ENCODE measurements at regions not wholly inside any gene's neighbourhood (a gene's known extent, or its start where the extent isn't known, plus 50 kb on each side); places are given as distances from the start of the nearest gene placed in this dataset.

GRCh38 chr14:28536889-28537288, 229.7 kb upstream of the FOXG1 start:
- ATAC-seq (ENCODE audit: low read depth), result no peak
- POLR2A ChIA-PET, result no interaction called here

GRCh38 chr14:28542040-28542439, 224.5 kb upstream of the FOXG1 start:
- H3K4me1 ChIP-seq (ENCODE audit: control insufficient read depth in 2 of 2, insufficient read depth in 2 of 2, low read length in 2 of 2), result no peaks in the 10 kb centered on the region
- no peaks in the 10 kb centered on the region for H4K20me1 ChIP-seq (ENCODE audit: control insufficient read depth, insufficient read depth, low read length, poor library complexity, severe bottlenecking)
- TF ChIP-seq EZH2 (IDR thresholded peaks at IDR 0.05; ENCODE audit: borderline replicate concordance, insufficient read depth, low read depth, low read length, poor library complexity, severe bottlenecking) (no peak), CTCF (IDR thresholded peaks at IDR 0.05) (no peak)
- H3K27me3 ChIP-seq (replicated peaks in 1 of 4; ENCODE audit: control extremely low read depth in 1 of 4, control insufficient read depth in 3 of 4, insufficient read depth in 4 of 4, low read length in 3 of 4), result no peaks in the 10 kb centered on the region
- H3K9me3 ChIP-seq (ENCODE audit: control extremely low read depth in 1 of 3, control insufficient read depth in 2 of 3, insufficient read depth in 1 of 3, low read length in 2 of 3), result peaks cover 0 to 13% (median 3%) of the 10 kb centered on the region in 3 donors
- CTCF ChIA-PET, result no interaction called here
- no peak overlapping the region for H3K27ac ChIP-seq (ENCODE audit: low read length in 2 of 2)
- no peak overlapping the region for H3K9ac ChIP-seq (ENCODE audit: low read length)
- Mint-ChIP-seq H3K27me3 (no peaks in the 10 kb centered on the region), H3K4me3 (no peak overlapping the region), H3K9me3 (ENCODE audit: insufficient read depth) (peaks cover 2% of the 10 kb centered on the region), H3K27ac (no peak overlapping the region), H3K4me1 (no peaks in the 10 kb centered on the region)
- H3K4me2 ChIP-seq (replicated peaks; ENCODE audit: low read depth, low read length, poor library complexity, severe bottlenecking), result no peak overlapping the region
- DNase-seq, result no peak
- no peaks in the 10 kb centered on the region for H3K36me3 ChIP-seq (replicated peaks in 1 of 2; ENCODE audit: control extremely low read depth in 1 of 2, control insufficient read depth in 1 of 2, extremely low read depth in 1 of 2, insufficient read depth in 2 of 2, low read length in 1 of 2)
- no peaks in the 10 kb centered on the region for H3K79me2 ChIP-seq (ENCODE audit: control insufficient read depth, insufficient read depth, low read length)
- ATAC-seq (ENCODE audit: low read depth), result no peak
- H2AFZ ChIP-seq (ENCODE audit: insufficient read depth, low read depth, low read length, poor library complexity, severe bottlenecking), result no peak overlapping the region
- POLR2A ChIA-PET, result no interaction called here
- WGBS (ENCODE audit: insufficient coverage), result no CpG with 5 or more reads among the region's 2 CpGs
- intact Hi-C loops (cut with micrococcal nuclease), result no loop called here
- no peak overlapping the region for H3K4me3 ChIP-seq (ENCODE audit: control extremely low read depth in 1 of 5, extremely low read depth in 1 of 5, insufficient read depth in 1 of 5, low read depth in 2 of 5, low read length in 4 of 5)

More at GRCh38 chr14:28536889-28537288, 229.7 kb upstream of the FOXG1 start:
- intact Hi-C loops (cut with micrococcal nuclease), result no loop called here
- Histone ChIP-seq H3K4me3 (ENCODE audit: control extremely low read depth in 1 of 5, extremely low read depth in 1 of 5, insufficient read depth in 1 of 5, low read depth in 2 of 5, low read length in 4 of 5) (no peak overlapping the region), H3K27ac (ENCODE audit: low read length in 2 of 2) (no peak overlapping the region), H3K4me1 (ENCODE audit: control insufficient read depth in 2 of 2, insufficient read depth in 2 of 2, low read length in 2 of 2) (no peaks in the 10 kb centered on the region), H3K9me3 (ENCODE audit: control extremely low read depth in 1 of 3, control insufficient read depth in 2 of 3, insufficient read depth in 1 of 3, low read length in 2 of 3) (peaks cover 0 to 18% (median 3%) of the 10 kb centered on the region in 3 donors), H3K9ac (ENCODE audit: low read length) (no peak overlapping the region), H3K36me3 (replicated peaks in 1 of 2; ENCODE audit: control extremely low read depth in 1 of 2, control insufficient read depth in 1 of 2, extremely low read depth in 1 of 2, insufficient read depth in 2 of 2, low read length in 1 of 2) (no peaks in the 10 kb centered on the region), H4K20me1 (ENCODE audit: control insufficient read depth, insufficient read depth, low read length, poor library complexity, severe bottlenecking) (no peaks in the 10 kb centered on the region), H2AFZ (ENCODE audit: insufficient read depth, low read depth, low read length, poor library complexity, severe bottlenecking) (no peak overlapping the region), H3K27me3 (replicated peaks in 1 of 4; ENCODE audit: control extremely low read depth in 1 of 4, control insufficient read depth in 3 of 4, insufficient read depth in 4 of 4, low read length in 3 of 4) (no peaks in the 10 kb centered on the region), H3K4me2 (replicated peaks; ENCODE audit: low read depth, low read length, poor library complexity, severe bottlenecking) (no peak overlapping the region), H3K79me2 (ENCODE audit: control insufficient read depth, insufficient read depth, low read length) (no peaks in the 10 kb centered on the region)
- Mint-ChIP-seq H3K4me1 (no peaks in the 10 kb centered on the region), H3K4me3 (no peak overlapping the region), H3K9me3 (ENCODE audit: insufficient read depth) (peaks cover 4% of the 10 kb centered on the region), H3K27ac (no peak overlapping the region), H3K27me3 (no peaks in the 10 kb centered on the region)
- CTCF ChIA-PET, result no interaction called here
- WGBS (ENCODE audit: insufficient coverage), result 87% methylated on average over 5 of the region's 5 CpGs
- no peak for TF ChIP-seq EZH2 (IDR thresholded peaks at IDR 0.05; ENCODE audit: borderline replicate concordance, insufficient read depth, low read depth, low read length, poor library complexity, severe bottlenecking)
- TF ChIP-seq CTCF (IDR thresholded peaks at IDR 0.05), result no peak
- no peak for DNase-seq
